ENCODE measurements at regions not wholly inside any gene's neighbourhood (a gene's known extent, or its start where the extent isn't known, plus 50 kb on each side); places are given as distances from the start of the nearest gene placed in this dataset.
"Not testable (repeated sequence)": the region's sequence is repeated elsewhere in the genome, so short reads cannot be mapped to it uniquely, and the experiment has no call there.

- DNase-seq (ENCODE audit: low read depth): no peak
- Histone ChIP-seq H3K27me3 (ENCODE audit: control insufficient read depth, insufficient read depth, low read length) (no peaks in the 10 kb centered on the region), H3K36me3 (ENCODE audit: control insufficient read depth, insufficient read depth, low read length) (no peaks in the 10 kb centered on the region), H3K4me3 (ENCODE audit: low read depth, low read length) (no peak overlapping the region)
- TF ChIP-seq CTCF (IDR thresholded peaks at IDR 0.05; ENCODE audit: insufficient read depth, low read length, poor library complexity, severe bottlenecking): no peak
These were observed 1562.0 kb downstream of the REEP3 start for GRCh38 chr10:65083222-65083621.

- H3K27me3 ChIP-seq (ENCODE audit: control insufficient read depth, insufficient read depth, low read length): no peaks in the 10 kb centered on the region
- H3K4me3 ChIP-seq (ENCODE audit: low read depth, low read length): no peak overlapping the region
- H3K36me3 ChIP-seq (ENCODE audit: control insufficient read depth, insufficient read depth, low read length): no peaks in the 10 kb centered on the region
- no peak for TF ChIP-seq CTCF (IDR thresholded peaks at IDR 0.05; ENCODE audit: insufficient read depth, low read length, poor library complexity, severe bottlenecking)
- DNase-seq (ENCODE audit: low read depth): no peak
These were observed 1569.8 kb downstream of the REEP3 start for GRCh38 chr10:65090991-65091390.

- DNase-seq (ENCODE audit: low read depth): no peak
- no peak for TF ChIP-seq CTCF (IDR thresholded peaks at IDR 0.05; ENCODE audit: insufficient read depth, low read length, poor library complexity, severe bottlenecking)
- H3K27me3 ChIP-seq (ENCODE audit: control insufficient read depth, insufficient read depth, low read length): no peaks in the 10 kb centered on the region
- no peak overlapping the region for H3K4me3 ChIP-seq (ENCODE audit: low read depth, low read length)
- H3K36me3 ChIP-seq (ENCODE audit: control insufficient read depth, insufficient read depth, low read length): no peaks in the 10 kb centered on the region
These were observed 1578.9 kb downstream of the REEP3 start for GRCh38 chr10:65100146-65100545.

GRCh38 chr10:65100881-65101280 lies 1579.7 kb downstream of the REEP3 start:
- not testable (repeated sequence) for H3K4me3 ChIP-seq (ENCODE audit: low read depth, low read length); H3K36me3 ChIP-seq (ENCODE audit: control insufficient read depth, insufficient read depth, low read length); DNase-seq (ENCODE audit: low read depth); H3K27me3 ChIP-seq (ENCODE audit: control insufficient read depth, insufficient read depth, low read length)

GRCh38 chr10:65110009-65110408 lies 1588.8 kb downstream of the REEP3 start:
- TF ChIP-seq CTCF (IDR thresholded peaks at IDR 0.05; ENCODE audit: insufficient read depth, low read length, poor library complexity, severe bottlenecking): no peak
- H3K36me3 ChIP-seq (ENCODE audit: control insufficient read depth, insufficient read depth, low read length): no peaks in the 10 kb centered on the region
- no peak for DNase-seq (ENCODE audit: low read depth)
- no peaks in the 10 kb centered on the region for H3K27me3 ChIP-seq (ENCODE audit: control insufficient read depth, insufficient read depth, low read length)
- H3K4me3 ChIP-seq (ENCODE audit: low read depth, low read length): no peak overlapping the region

GRCh38 chr10:65111059-65111458 lies 1589.9 kb downstream of the REEP3 start:
- DNase-seq (ENCODE audit: low read depth); H3K4me3 ChIP-seq (ENCODE audit: low read depth, low read length); H3K27me3 ChIP-seq (ENCODE audit: control insufficient read depth, insufficient read depth, low read length); H3K36me3 ChIP-seq (ENCODE audit: control insufficient read depth, insufficient read depth, low read length): not testable (repeated sequence)

- TF ChIP-seq CTCF (IDR thresholded peaks at IDR 0.05; ENCODE audit: insufficient read depth, low read length, poor library complexity, severe bottlenecking): no peak
- no peak for DNase-seq (ENCODE audit: low read depth)
- no peak overlapping the region for H3K4me3 ChIP-seq (ENCODE audit: low read depth, low read length)
- H3K27me3 ChIP-seq (ENCODE audit: control insufficient read depth, insufficient read depth, low read length): no peaks in the 10 kb centered on the region
- no peaks in the 10 kb centered on the region for H3K36me3 ChIP-seq (ENCODE audit: control insufficient read depth, insufficient read depth, low read length)
These were observed 1591.4 kb downstream of the REEP3 start for GRCh38 chr10:65112573-65112972.

Data from kidney epithelial cell (primary cell).